ENCODE measurements at regions not wholly inside any gene's neighbourhood (a gene's known extent, or its start where the extent isn't known, plus 50 kb on each side); places are given as distances from the start of the nearest gene placed in this dataset.
"Not testable (repeated sequence)": the region's sequence is repeated elsewhere in the genome, so short reads cannot be mapped to it uniquely, and the experiment has no call there.

DNA sequence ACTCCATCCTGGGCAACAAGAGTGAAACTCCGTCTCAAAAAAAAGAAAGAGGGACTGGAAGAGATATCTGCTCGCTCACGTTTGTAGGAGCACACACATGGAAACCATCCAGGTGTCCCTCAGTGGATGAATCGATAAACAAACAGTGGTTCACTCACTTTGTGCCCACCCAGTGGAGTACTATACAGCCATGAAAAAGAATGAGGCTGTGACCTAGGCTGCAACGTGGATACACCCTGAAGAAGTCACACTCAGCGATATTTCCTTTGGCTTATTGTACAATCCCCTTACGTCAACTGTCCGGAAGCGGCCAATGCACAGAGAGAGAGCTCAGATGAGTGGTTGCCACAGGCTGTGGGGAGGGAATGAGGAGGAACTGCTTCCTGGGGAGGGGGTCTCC is 82.3 kb upstream of the PPP2R3B start:
- no peak for DNase-seq (ENCODE audit: low spot score in 2 of 2)
- no peaks in the 10 kb centered on the region for H3K27me3 ChIP-seq
- TF ChIP-seq, protein P1, sequence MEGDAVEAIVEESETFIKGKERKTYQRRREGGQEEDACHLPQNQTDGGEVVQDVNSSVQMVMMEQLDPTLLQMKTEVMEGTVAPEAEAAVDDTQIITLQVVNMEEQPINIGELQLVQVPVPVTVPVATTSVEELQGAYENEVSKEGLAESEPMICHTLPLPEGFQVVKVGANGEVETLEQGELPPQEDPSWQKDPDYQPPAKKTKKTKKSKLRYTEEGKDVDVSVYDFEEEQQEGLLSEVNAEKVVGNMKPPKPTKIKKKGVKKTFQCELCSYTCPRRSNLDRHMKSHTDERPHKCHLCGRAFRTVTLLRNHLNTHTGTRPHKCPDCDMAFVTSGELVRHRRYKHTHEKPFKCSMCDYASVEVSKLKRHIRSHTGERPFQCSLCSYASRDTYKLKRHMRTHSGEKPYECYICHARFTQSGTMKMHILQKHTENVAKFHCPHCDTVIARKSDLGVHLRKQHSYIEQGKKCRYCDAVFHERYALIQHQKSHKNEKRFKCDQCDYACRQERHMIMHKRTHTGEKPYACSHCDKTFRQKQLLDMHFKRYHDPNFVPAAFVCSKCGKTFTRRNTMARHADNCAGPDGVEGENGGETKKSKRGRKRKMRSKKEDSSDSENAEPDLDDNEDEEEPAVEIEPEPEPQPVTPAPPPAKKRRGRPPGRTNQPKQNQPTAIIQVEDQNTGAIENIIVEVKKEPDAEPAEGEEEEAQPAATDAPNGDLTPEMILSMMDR (IDR thresholded peaks at IDR 0.05), result no peak

DNA sequence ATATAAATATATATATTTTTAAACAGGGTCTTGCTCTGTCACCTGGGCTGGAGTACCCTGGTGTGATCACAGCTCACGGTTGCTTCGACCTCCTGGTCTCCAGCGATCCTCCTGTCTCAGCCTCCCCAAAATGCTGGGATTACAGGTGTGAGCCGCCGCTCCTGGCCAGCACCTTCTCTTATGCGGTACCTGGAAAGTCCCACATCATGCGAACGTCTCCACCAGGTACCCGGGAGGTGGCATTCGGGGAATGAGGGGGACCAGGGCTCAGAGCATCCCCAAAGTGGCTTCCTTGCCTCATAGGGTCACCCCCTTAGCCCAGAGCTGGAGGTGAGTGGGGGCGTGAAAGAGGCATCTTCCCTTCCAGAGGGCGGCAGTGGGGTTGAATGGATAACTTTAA is 84.0 kb upstream of the PPP2R3B start:
- intact Hi-C loops (cut with DNase I), result no loop called here
- Histone ChIP-seq H3K27me3 (no peaks in the 10 kb centered on the region), H3K27ac (no peak overlapping the region), H3K9me3 (no peaks in the 10 kb centered on the region), H3K4me1 (no peaks in the 10 kb centered on the region), H3K4me3 (no peak overlapping the region), H3K36me3 (no peaks in the 10 kb centered on the region)
- DNase-seq (ENCODE audit: low spot score in 2 of 2), result peak in 1 of 2 donors; percentile 51
- TF ChIP-seq, protein P1 (IDR thresholded peaks at IDR 0.05), result no peak

More for the DNA sequence above, 82.3 kb upstream of the PPP2R3B start:
- no peaks in the 10 kb centered on the region for H3K4me1 ChIP-seq
- no peaks in the 10 kb centered on the region for H3K36me3 ChIP-seq
- no peak overlapping the region for H3K27ac ChIP-seq
- no peaks in the 10 kb centered on the region for H3K9me3 ChIP-seq
- no peak overlapping the region for H3K4me3 ChIP-seq
- intact Hi-C loops (cut with DNase I), result no loop called here

DNA sequence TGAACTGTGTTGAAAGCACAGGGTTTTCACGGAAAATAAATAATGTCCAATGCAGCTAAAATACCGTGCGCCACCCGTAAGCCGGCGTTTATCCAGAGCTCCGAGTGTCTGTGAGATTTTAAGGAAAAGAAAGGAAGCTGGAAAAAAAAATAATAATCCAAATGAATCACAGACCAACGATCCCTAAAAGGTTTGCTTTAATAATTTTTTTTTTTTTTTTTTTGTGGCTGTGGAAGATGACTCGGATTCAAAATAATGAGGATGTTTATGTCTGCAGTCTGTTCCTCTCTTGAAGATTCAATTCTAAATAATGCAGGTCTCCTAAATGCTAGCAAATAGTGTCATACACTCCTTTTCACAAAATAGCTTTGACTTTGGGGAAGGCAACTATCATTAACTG is 84.6 kb upstream of the PPP2R3B start:
- intact Hi-C loops (cut with DNase I), result no loop called here
- H3K4me1 ChIP-seq, result no peaks in the 10 kb centered on the region
- H3K27ac ChIP-seq, result no peak overlapping the region
- DNase-seq (ENCODE audit: low spot score in 2 of 2), result no peak
- H3K27me3 ChIP-seq, result no peaks in the 10 kb centered on the region
- no peaks in the 10 kb centered on the region for H3K36me3 ChIP-seq
- TF ChIP-seq, protein P1 (IDR thresholded peaks at IDR 0.05), result no peak
- H3K9me3 ChIP-seq, result no peaks in the 10 kb centered on the region
- H3K4me3 ChIP-seq, result no peak overlapping the region

DNA sequence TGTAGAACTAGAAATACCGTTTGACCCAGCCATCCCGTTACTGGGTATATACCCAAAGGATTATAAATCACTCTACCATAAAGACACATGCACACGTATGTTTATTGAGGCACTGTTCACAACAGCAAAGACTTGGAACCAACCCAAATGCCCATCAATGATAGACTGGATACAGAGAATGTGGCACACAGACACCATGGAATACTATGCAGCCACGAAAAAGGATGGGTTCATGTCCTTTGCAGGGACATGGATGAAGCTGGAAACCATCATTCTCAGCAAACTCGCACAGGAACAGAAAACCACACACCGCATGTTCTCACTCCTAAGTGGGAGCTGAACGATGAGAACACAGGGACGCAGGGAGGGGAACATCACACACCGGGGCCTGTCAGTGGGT is 85.6 kb upstream of the PPP2R3B start:
- H3K4me1 ChIP-seq; H3K27ac ChIP-seq; H3K4me3 ChIP-seq; H3K36me3 ChIP-seq; H3K27me3 ChIP-seq; intact Hi-C loops (cut with DNase I); H3K9me3 ChIP-seq: not testable (repeated sequence)
- DNase-seq (ENCODE audit: low spot score in 2 of 2), result peak in 1 of 2 donors; percentile 40

DNA sequence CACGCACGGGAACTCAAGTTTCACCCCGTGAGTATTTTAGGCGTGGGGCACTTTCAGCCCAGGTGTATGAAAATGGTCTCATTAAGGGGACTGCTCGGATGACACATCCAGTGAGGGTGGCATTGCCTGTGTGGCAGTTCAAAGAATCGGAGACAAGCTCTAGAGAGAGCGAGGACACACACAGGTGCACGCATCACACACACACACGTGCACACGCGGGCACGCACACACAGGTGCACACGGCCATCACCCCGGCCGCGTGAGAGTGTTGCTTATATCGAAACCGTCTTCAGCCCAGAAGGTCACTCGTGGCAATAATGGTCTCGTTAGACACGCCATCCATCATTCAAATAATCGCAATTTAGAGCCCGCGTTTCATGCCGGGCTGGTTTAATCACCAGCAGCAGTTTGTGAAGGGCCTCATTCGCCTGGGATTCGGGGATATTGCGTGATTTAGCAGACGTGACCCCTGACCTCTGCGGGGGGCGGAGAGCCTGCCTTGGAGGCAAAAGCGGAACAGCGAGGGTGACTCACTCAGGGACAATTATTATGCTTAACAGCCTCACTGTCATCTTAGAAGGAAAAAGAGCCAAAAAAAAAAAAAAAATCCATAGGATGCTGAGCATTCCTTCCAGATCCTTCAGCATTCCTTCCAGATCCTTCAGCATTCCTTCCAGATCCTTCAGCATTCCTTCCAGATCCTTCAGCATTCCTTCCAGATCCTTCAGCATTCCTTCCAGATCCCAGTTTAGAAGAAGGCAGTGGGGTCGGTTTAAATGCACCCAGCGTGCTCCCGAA is 89.4 kb upstream of the PPP2R3B start:
- Histone ChIP-seq H3K4me3 (no peak overlapping the region), H3K9me3 (no peaks in the 10 kb centered on the region), H3K36me3 (no peaks in the 10 kb centered on the region), H3K27ac (no peak overlapping the region), H3K4me1 (no peaks in the 10 kb centered on the region), H3K27me3 (no peaks in the 10 kb centered on the region)
- TF ChIP-seq, protein P1 (IDR thresholded peaks at IDR 0.05), result no peak
- no peak for DNase-seq (ENCODE audit: low spot score in 2 of 2)
- intact Hi-C loops (cut with DNase I), result no loop called here

DNA sequence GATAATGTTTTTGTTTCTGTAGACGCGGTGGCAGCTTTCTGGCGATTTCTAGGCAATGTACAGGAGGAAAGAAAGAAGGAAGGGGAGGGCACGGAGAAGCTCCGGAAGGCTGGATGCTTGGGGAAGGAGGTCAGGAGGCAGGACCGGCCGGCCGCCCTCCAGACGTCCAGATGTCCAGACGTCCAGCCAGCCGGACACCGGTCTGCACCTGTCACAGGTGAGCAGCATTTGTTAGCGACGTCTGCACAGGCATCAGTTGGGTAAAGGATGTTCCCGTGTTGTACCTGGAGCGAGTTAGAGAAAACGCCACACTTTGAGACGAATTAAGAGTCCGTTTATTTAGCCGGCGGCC is 90.0 kb upstream of the PPP2R3B start:
- Histone ChIP-seq H3K36me3 (no peaks in the 10 kb centered on the region), H3K4me3 (no peak overlapping the region), H3K27ac (no peak overlapping the region), H3K27me3 (no peaks in the 10 kb centered on the region), H3K4me1 (no peaks in the 10 kb centered on the region), H3K9me3 (no peaks in the 10 kb centered on the region)
- intact Hi-C loops (cut with DNase I), result no loop called here
- TF ChIP-seq, protein P1 (IDR thresholded peaks at IDR 0.05), result no peak
- peak in 1 of 2 donors; percentile 51 for DNase-seq (ENCODE audit: low spot score in 2 of 2)
